ENCODE measurements at regions not wholly inside any gene's neighbourhood (a gene's known extent, or its start where the extent isn't known, plus 50 kb on each side); places are given as distances from the start of the nearest gene placed in this dataset.

DNA sequence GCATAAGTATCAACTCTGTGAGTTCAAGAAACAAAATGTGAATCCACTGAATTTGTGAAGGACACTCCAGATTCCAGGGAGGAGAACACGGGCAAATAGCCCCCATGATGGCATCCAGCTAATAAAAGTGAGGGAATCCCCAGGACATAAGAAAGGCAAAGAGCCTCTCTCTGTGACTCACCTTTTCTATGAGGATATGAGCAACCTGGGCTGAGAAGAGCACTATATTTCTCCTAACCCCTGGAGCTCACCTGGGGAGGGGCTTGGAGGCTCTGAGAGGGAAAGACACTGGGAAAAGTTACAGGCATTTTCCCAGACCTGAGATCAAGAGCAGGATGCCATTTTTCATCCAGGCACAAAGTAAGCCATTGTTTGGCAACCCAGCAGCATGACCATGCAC, 1298.8 kb downstream of the PLA2G4A start:
- TF ChIP-seq, protein P1, sequence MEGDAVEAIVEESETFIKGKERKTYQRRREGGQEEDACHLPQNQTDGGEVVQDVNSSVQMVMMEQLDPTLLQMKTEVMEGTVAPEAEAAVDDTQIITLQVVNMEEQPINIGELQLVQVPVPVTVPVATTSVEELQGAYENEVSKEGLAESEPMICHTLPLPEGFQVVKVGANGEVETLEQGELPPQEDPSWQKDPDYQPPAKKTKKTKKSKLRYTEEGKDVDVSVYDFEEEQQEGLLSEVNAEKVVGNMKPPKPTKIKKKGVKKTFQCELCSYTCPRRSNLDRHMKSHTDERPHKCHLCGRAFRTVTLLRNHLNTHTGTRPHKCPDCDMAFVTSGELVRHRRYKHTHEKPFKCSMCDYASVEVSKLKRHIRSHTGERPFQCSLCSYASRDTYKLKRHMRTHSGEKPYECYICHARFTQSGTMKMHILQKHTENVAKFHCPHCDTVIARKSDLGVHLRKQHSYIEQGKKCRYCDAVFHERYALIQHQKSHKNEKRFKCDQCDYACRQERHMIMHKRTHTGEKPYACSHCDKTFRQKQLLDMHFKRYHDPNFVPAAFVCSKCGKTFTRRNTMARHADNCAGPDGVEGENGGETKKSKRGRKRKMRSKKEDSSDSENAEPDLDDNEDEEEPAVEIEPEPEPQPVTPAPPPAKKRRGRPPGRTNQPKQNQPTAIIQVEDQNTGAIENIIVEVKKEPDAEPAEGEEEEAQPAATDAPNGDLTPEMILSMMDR (IDR thresholded peaks at IDR 0.05; ENCODE audit: low read length) = no peak
- TF ChIP-seq EZH2 (optimal IDR thresholded peaks at IDR 0.05; ENCODE audit: low read depth, low read length) = no peak

Data from MM.1S (cell line).